Progenitor cell of endocrine pancreas (in vitro differentiated cells): ENCODE measurements at regions not wholly inside any gene's neighbourhood (a gene's known extent, or its start where the extent isn't known, plus 50 kb on each side); places are given as distances from the start of the nearest gene placed in this dataset.
A peak's percentile ranks its signal among the peaks of the same experiment; 100 is the strongest.

ENCODE experiments used
- DNase-seq: peaks from one replicate; pipeline ENCODE4 v3.0.0; 2021; ENCODE audit warnings: low spot score; ENCODE audit not compliant: unreplicated experiment
- H3K27ac Mint-ChIP-seq: 2 replicates; pipeline ENCODE4 v1.8.0; 2021; ENCODE audit warnings: mild to moderate bottlenecking, moderate library complexity, mixed read lengths
- H3K27me3 Mint-ChIP-seq: 2 replicates; pipeline ENCODE4 v1.8.0; 2021; ENCODE audit warnings: mixed read lengths
- H3K36me3 Mint-ChIP-seq: 2 replicates; pipeline ENCODE4 v1.8.0; 2022; ENCODE audit warnings: mixed read lengths; ENCODE audit not compliant: insufficient read depth
- H3K4me1 Mint-ChIP-seq: 2 replicates; pipeline ENCODE4 v1.8.0; 2021; ENCODE audit warnings: low read depth, mixed read lengths
- H3K4me3 Mint-ChIP-seq: 2 replicates; pipeline ENCODE4 v1.8.0; 2021; ENCODE audit warnings: low read depth, mild to moderate bottlenecking, moderate library complexity, mixed read lengths
- H3K9me3 Mint-ChIP-seq: 2 replicates; pipeline ENCODE4 v1.8.0; 2021; ENCODE audit warnings: low read depth, mixed read lengths
- TF ChIP-seq, protein P1 (sequence below): fragments of 200-600 bp; sonication (generic); IDR thresholded peaks from one replicate; pipeline ENCODE4 v1.5.0; 2021; ENCODE audit warnings: antibody characterized with exemption, mild to moderate bottlenecking; ENCODE audit not compliant: unreplicated experiment

- H3K4me1 Mint-ChIP-seq: no peaks in the 10 kb centered on the region
- peaks cover 37% of the 10 kb centered on the region for H3K9me3 Mint-ChIP-seq
- TF ChIP-seq, protein P1, sequence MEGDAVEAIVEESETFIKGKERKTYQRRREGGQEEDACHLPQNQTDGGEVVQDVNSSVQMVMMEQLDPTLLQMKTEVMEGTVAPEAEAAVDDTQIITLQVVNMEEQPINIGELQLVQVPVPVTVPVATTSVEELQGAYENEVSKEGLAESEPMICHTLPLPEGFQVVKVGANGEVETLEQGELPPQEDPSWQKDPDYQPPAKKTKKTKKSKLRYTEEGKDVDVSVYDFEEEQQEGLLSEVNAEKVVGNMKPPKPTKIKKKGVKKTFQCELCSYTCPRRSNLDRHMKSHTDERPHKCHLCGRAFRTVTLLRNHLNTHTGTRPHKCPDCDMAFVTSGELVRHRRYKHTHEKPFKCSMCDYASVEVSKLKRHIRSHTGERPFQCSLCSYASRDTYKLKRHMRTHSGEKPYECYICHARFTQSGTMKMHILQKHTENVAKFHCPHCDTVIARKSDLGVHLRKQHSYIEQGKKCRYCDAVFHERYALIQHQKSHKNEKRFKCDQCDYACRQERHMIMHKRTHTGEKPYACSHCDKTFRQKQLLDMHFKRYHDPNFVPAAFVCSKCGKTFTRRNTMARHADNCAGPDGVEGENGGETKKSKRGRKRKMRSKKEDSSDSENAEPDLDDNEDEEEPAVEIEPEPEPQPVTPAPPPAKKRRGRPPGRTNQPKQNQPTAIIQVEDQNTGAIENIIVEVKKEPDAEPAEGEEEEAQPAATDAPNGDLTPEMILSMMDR: no peak
- no peak overlapping the region for H3K27ac Mint-ChIP-seq
- H3K36me3 Mint-ChIP-seq: no peaks in the 10 kb centered on the region
- no peaks in the 10 kb centered on the region for H3K27me3 Mint-ChIP-seq
- no peak overlapping the region for H3K4me3 Mint-ChIP-seq
- no peak for DNase-seq
Observed at GRCh38 chrX:128165884-128166408, 113.7 kb upstream of the ACTRT1 start.

DNA sequence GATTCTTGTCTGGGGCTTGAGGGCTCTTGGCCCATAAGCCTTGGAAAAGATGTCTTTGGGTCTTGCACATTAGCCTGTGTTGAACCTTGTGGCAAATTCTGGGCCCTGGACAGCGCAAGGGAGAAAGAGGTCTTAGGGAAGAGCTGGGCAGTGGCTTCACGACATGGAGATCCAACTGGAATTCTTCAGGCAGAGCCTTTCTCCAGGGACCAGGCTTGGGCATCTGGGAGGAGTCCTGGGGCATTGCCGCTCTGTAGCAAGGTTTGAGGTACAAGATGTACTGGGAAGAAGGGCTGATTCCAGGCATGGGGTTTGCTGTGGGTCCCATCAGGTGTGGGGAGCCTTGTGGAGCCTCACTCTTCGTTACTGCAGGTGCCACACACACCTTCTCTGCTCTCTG, 104.0 kb upstream of the ACTRT1 start:
- H3K4me3 Mint-ChIP-seq: no peak overlapping the region
- no peaks in the 10 kb centered on the region for H3K4me1 Mint-ChIP-seq
- H3K27me3 Mint-ChIP-seq: no peaks in the 10 kb centered on the region
- no peak for DNase-seq
- H3K36me3 Mint-ChIP-seq: peaks cover 2% of the 10 kb centered on the region
- H3K9me3 Mint-ChIP-seq: peaks cover 54% of the 10 kb centered on the region
- no peak overlapping the region for H3K27ac Mint-ChIP-seq
- TF ChIP-seq, protein P1: no peak

DNA sequence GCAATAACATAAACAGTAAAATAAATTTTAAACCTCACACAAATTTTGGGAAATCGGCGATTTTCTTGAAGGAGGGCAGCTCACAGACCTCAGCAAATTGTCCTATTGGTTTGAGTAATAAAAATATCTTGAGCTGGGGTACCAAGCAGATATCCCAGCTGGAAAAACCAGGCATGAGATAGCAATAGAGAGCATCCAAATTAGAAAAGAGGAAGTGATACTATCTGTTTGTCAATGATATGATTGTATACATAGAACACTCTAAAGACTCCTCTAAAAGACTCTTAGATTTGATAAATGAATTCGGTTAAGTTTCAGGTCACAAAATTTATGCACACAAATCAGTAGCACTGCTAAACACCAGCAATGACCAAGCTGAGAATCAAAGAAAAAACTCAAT, 90.5 kb upstream of the ACTRT1 start:
- no peak overlapping the region for H3K27ac Mint-ChIP-seq
- H3K27me3 Mint-ChIP-seq: no peaks in the 10 kb centered on the region
- no peak overlapping the region for H3K4me3 Mint-ChIP-seq
- no peaks in the 10 kb centered on the region for H3K4me1 Mint-ChIP-seq
- TF ChIP-seq, protein P1: no peak
- no peaks in the 10 kb centered on the region for H3K36me3 Mint-ChIP-seq
- no peak for DNase-seq
- peaks cover 32% of the 10 kb centered on the region for H3K9me3 Mint-ChIP-seq

- TF ChIP-seq, protein P1: peak; percentile 55
- Mint-ChIP-seq H3K9me3 (peaks cover 25% of the 10 kb centered on the region), H3K27ac (no peak overlapping the region), H3K4me3 (no peak overlapping the region), H3K4me1 (no peaks in the 10 kb centered on the region), H3K36me3 (peaks cover 1% of the 10 kb centered on the region), H3K27me3 (no peaks in the 10 kb centered on the region)
- no peak for DNase-seq
Observed at GRCh38 chrX:128106630-128107029, 54.4 kb upstream of the ACTRT1 start.

GRCh38 chrX:128105659-128106058, 53.5 kb upstream of the ACTRT1 start:
- no peak for DNase-seq
- H3K36me3 Mint-ChIP-seq: no peaks in the 10 kb centered on the region
- no peak overlapping the region for H3K27ac Mint-ChIP-seq
- no peaks in the 10 kb centered on the region for H3K27me3 Mint-ChIP-seq
- no peaks in the 10 kb centered on the region for H3K4me1 Mint-ChIP-seq
- TF ChIP-seq, protein P1: no peak
- no peak overlapping the region for H3K4me3 Mint-ChIP-seq
- peaks cover 24% of the 10 kb centered on the region for H3K9me3 Mint-ChIP-seq
